Mesenchymal stem cell (in vitro differentiated cells and primary cell): ENCODE measurements at regions not wholly inside any gene's neighbourhood (a gene's known extent, or its start where the extent isn't known, plus 50 kb on each side); places are given as distances from the start of the nearest gene placed in this dataset.

ENCODE experiments used
- DNase-seq: peaks from one replicate; pipeline ENCODE4 v3.0.0-alpha.2; 2013
- H2AFZ ChIP-seq: one replicate; pipeline ENCODE4 v1.6.1; 2013; ENCODE audit warnings: low read depth, mild to moderate bottlenecking, control low read depth, inconsistent platforms, low read length, moderate library complexity
- H2AK5ac ChIP-seq: 2 replicates; pipeline ENCODE4 v1.6.1; 2013; ENCODE audit warnings: low read length, moderate library complexity, mild to moderate bottlenecking, inconsistent platforms; ENCODE audit not compliant: severe bottlenecking
- H2BK120ac ChIP-seq: one replicate; pipeline ENCODE4 v1.6.1; 2013; ENCODE audit warnings: low read depth, mild to moderate bottlenecking, inconsistent platforms, low read length, moderate library complexity
- H2BK12ac ChIP-seq, 2 experiments: one replicate each; pipeline ENCODE4 v1.6.1; 2013; ENCODE audit warnings: inconsistent platforms in 2 of 2, low read length in 2 of 2, mild to moderate bottlenecking in 2 of 2, moderate library complexity in 2 of 2, control low read depth in 1 of 2
- H2BK15ac ChIP-seq: one replicate; pipeline ENCODE4 v1.6.1; 2013; ENCODE audit warnings: mild to moderate bottlenecking, low read depth, inconsistent platforms; ENCODE audit not compliant: poor library complexity, severe bottlenecking
- H2BK5ac ChIP-seq: 2 replicates; pipeline ENCODE4 v1.6.1; 2013; ENCODE audit warnings: low read depth, mild to moderate bottlenecking, low read length, control low read depth, inconsistent platforms; ENCODE audit not compliant: poor library complexity, severe bottlenecking
- H3K14ac ChIP-seq, 2 experiments: one replicate each; pipeline ENCODE4 v1.6.1; 2013; ENCODE audit warnings: inconsistent platforms in 2 of 2, low read length in 2 of 2, control low read depth in 1 of 2, mild to moderate bottlenecking in 1 of 2, moderate library complexity in 1 of 2
- H3K18ac ChIP-seq, 2 experiments: one replicate each; pipeline ENCODE4 v1.6.1; 2013; ENCODE audit warnings: inconsistent platforms in 2 of 2, low read length in 2 of 2, control low read depth in 1 of 2, low read depth in 1 of 2, mild to moderate bottlenecking in 1 of 2
- H3K23ac ChIP-seq, 2 experiments: one replicate each; pipeline ENCODE4 v1.6.1; 2013; ENCODE audit warnings: inconsistent platforms in 2 of 2, low read length in 2 of 2, mild to moderate bottlenecking in 2 of 2, moderate library complexity in 2 of 2, control low read depth in 1 of 2
- H3K27ac ChIP-seq: 2 replicates; pipeline ENCODE4 v1.5.1; 2013; ENCODE audit warnings: mild to moderate bottlenecking, moderate library complexity, low read length, control low read depth, inconsistent platforms; ENCODE audit not compliant: poor library complexity, severe bottlenecking
- H3K27me3 ChIP-seq, 2 experiments: 2 replicates each; pipeline versions ENCODE4 v1.6.1 to v1.7.0; 2013; ENCODE audit warnings: low read length in 2 of 2, mild to moderate bottlenecking in 2 of 2, moderate library complexity in 2 of 2, control low read depth in 1 of 2, inconsistent platforms in 1 of 2; ENCODE audit not compliant: control insufficient read depth in 1 of 2, insufficient read depth in 1 of 2
- H3K36me3 ChIP-seq, 2 experiments: 2 replicates each; pipeline versions ENCODE4 v1.6.1 to v1.7.0; 2013; ENCODE audit warnings: low read length in 2 of 2, control low read depth in 1 of 2, inconsistent platforms in 1 of 2, low read depth in 1 of 2, mild to moderate bottlenecking in 1 of 2; ENCODE audit not compliant: insufficient read depth in 2 of 2, control insufficient read depth in 1 of 2
- H3K4ac ChIP-seq, 2 experiments: one replicate each; pipeline ENCODE4 v1.6.1; 2013; ENCODE audit warnings: inconsistent platforms in 2 of 2, low read length in 2 of 2, mild to moderate bottlenecking in 2 of 2, moderate library complexity in 2 of 2, control low read depth in 1 of 2, low read depth in 1 of 2
- H3K4me1 ChIP-seq: 2 replicates; pipeline ENCODE4 v1.6.1; 2013; ENCODE audit warnings: low read depth, low read length, control low read depth; ENCODE audit not compliant: control insufficient read depth, insufficient read depth
- H3K4me2 ChIP-seq: 2 replicates; pipeline ENCODE4 v1.6.1; 2013; ENCODE audit warnings: low read length, mild to moderate bottlenecking, inconsistent platforms; ENCODE audit not compliant: poor library complexity, severe bottlenecking
- H3K4me3 ChIP-seq, 2 experiments: 2 replicates each; pipeline versions ENCODE4 v1.5.1 to v1.7.0; 2013; ENCODE audit warnings: low read length in 2 of 2, mild to moderate bottlenecking in 2 of 2, control low read depth in 1 of 2, low read depth in 1 of 2; ENCODE audit not compliant: insufficient read depth in 1 of 2
- H3K79me1 ChIP-seq: replicated peaks from 2 replicates; pipeline ENCODE4 v1.6.1; 2013; ENCODE audit warnings: mild to moderate bottlenecking, control low read depth, low read length, inconsistent platforms; ENCODE audit not compliant: poor library complexity, severe bottlenecking
- H3K9ac ChIP-seq: 2 replicates; pipeline ENCODE4 v1.7.0; 2013; ENCODE audit warnings: mild to moderate bottlenecking, low read length, moderate library complexity
- H3K9me3 ChIP-seq: 2 replicates; pipeline ENCODE4 v1.7.0; 2013; ENCODE audit warnings: mild to moderate bottlenecking, low read length; ENCODE audit not compliant: control insufficient read depth
- H4K8ac ChIP-seq: one replicate; pipeline ENCODE4 v1.6.1; 2013; ENCODE audit warnings: inconsistent platforms, mild to moderate bottlenecking, low read length, moderate library complexity
- H4K91ac ChIP-seq: one replicate; pipeline ENCODE4 v1.6.1; 2013; ENCODE audit warnings: mild to moderate bottlenecking, low read length, inconsistent platforms
- WGBS: methylation state at CpG from one replicate; pipeline ENCODE4 v1.1.7; 2013; ENCODE audit warnings: mixed read lengths; 5-methylcytosine and 5-hydroxymethylcytosine counted together

DNA sequence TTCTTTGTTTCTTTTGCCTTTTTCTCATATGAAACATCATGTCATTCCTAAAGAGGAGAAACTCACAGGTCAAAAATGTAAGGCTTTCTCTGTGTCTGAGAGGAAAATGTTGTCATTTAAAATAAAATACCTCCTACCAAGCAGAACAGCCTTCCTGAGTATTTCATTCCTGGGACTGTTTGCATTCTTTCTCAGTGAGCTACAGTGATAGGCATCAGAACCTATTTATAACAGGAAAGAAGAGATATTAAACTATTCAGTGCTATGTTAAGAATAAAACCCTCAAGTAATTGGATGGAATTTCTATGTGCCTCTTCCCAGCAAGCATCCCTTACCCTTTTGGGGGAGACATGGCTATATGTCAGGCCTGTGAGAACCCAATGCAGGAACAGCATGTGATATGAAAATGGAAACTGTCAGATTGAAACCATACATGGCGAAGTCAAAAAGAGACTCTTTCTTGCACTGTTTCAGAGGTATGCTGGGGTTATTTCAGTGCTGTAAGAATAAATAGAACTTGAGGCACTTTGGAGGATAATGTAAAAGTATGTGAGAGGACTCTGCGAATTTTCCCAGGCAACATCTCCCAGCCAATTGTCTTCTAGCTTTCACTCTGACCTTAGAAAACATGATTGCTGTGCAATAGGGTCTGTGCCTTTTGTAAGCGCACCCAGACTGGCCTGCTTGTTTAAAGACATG is 133.8 kb upstream of the CCN2 start:
- Histone ChIP-seq H3K18ac (no peak overlapping the region), H2AK5ac (peak overlapping the region; percentile 24), H2BK12ac (peak overlapping the region; percentile 21 to 52), H3K27me3 (no peaks in the 10 kb centered on the region), H2BK15ac (no peak overlapping the region), H3K4me3 (no peak overlapping the region), H2BK120ac (no peak overlapping the region), H3K4me1 (peaks cover 7% of the 10 kb centered on the region), H4K91ac (no peak overlapping the region), H3K79me1 (no peaks in the 10 kb centered on the region), H3K9me3 (no peaks in the 10 kb centered on the region), H2AFZ (no peak overlapping the region), H3K23ac (no peak overlapping the region), H3K36me3 (no peaks in the 10 kb centered on the region), H3K4me2 (no peak overlapping the region), H3K9ac (peak overlapping the region; percentile 46), H3K4ac (no peak overlapping the region), H2BK5ac (peak overlapping the region; percentile 47), H3K14ac (no peak overlapping the region), H4K8ac (no peak overlapping the region), H3K27ac (peak overlapping the region; percentile 97)
- WGBS = 36% methylated on average over 3 of the region's 3 CpGs
- peak; percentile 93 for DNase-seq

- Histone ChIP-seq H3K9ac (no peak overlapping the region), H3K4me3 (no peak overlapping the region), H4K8ac (no peak overlapping the region)
These were observed 131.2 kb upstream of the CCN2 start for GRCh38 chr6:132082421-132082820.

DNA sequence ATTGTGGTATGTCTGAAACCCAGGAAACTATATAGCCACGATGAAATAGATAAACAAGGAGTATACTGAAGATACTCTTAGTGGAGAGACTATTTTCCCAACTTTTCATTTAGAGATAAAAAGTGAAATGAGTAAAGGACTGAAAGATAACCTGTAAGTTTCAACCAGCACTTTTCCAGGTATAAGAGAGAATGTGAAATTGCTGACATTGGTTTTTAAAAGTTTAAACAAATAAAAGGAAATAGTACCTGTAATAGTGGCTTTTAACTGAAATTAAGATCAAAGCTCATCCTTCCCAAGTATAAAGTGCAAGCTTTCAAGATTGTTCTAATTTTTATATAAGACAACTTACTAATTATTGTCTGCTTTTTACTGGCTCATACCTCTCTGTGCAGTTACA is 130.2 kb upstream of the CCN2 start:
- Histone ChIP-seq H2BK15ac (no peak overlapping the region), H3K23ac (no peak overlapping the region), H2BK5ac (no peak overlapping the region), H3K4me3 (no peak overlapping the region), H3K27me3 (no peaks in the 10 kb centered on the region), H3K4me2 (no peak overlapping the region), H3K9me3 (no peaks in the 10 kb centered on the region), H3K27ac (no peak overlapping the region), H4K91ac (no peak overlapping the region), H2BK120ac (no peak overlapping the region), H4K8ac (no peak overlapping the region), H2AFZ (no peak overlapping the region), H3K18ac (no peak overlapping the region), H3K36me3 (no peaks in the 10 kb centered on the region), H2AK5ac (no peak overlapping the region), H3K9ac (no peak overlapping the region), H3K4me1 (peaks cover 5% of the 10 kb centered on the region), H3K14ac (no peak overlapping the region), H2BK12ac (no peak overlapping the region), H3K4ac (no peak overlapping the region), H3K79me1 (no peaks in the 10 kb centered on the region)
- DNase-seq = no peak
- no CpG with 5 or more reads among the region's 1 CpG for WGBS

More at GRCh38 chr6:132082421-132082820, 131.2 kb upstream of the CCN2 start:
- Histone ChIP-seq H3K27me3 (no peaks in the 10 kb centered on the region), H3K36me3 (no peaks in the 10 kb centered on the region), H2AK5ac (no peak overlapping the region), H3K4me1 (peaks cover 7% of the 10 kb centered on the region), H3K9me3 (no peaks in the 10 kb centered on the region), H2AFZ (no peak overlapping the region), H3K14ac (no peak overlapping the region), H4K91ac (no peak overlapping the region), H3K4me2 (no peak overlapping the region), H2BK5ac (no peak overlapping the region), H3K27ac (no peak overlapping the region), H2BK12ac (no peak overlapping the region), H3K18ac (no peak overlapping the region), H3K79me1 (no peaks in the 10 kb centered on the region), H2BK120ac (no peak overlapping the region), H2BK15ac (no peak overlapping the region), H3K4ac (no peak overlapping the region), H3K23ac (no peak overlapping the region)
- 80% methylated on average over 2 of the region's 2 CpGs for WGBS
- no peak for DNase-seq

DNA sequence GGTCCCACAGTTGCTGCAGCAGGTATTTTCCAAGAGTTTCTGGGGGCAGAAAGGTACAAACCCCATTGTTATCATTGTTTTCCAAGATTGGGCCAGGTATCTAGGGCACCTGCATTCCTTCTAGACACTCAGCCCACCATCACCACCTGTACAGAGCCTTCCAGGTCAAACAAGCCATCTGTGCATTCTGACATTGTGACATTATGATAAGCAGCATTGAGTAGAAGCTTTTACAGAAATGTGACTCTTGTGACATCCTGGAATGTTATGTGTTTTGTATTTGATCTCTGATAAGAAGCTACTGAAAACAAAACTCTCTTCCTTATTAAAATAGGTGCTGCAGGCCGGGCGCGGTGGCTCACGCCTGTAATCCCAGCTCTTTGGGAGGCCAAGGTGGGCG is 128.1 kb upstream of the CCN2 start:
- Histone ChIP-seq H3K4me1 (peaks cover under 1% of the 10 kb centered on the region), H2BK5ac (no peak overlapping the region), H3K79me1 (no peaks in the 10 kb centered on the region), H4K91ac (no peak overlapping the region), H4K8ac (no peak overlapping the region), H3K4ac (no peak overlapping the region), H3K18ac (no peak overlapping the region), H3K14ac (no peak overlapping the region), H3K4me2 (no peak overlapping the region), H2AK5ac (no peak overlapping the region), H3K9ac (no peak overlapping the region), H3K4me3 (no peak overlapping the region), H3K27ac (no peak overlapping the region), H3K23ac (no peak overlapping the region), H3K27me3 (no peaks in the 10 kb centered on the region), H3K9me3 (no peaks in the 10 kb centered on the region), H3K36me3 (no peaks in the 10 kb centered on the region), H2BK12ac (no peak overlapping the region), H2BK120ac (no peak overlapping the region), H2BK15ac (no peak overlapping the region), H2AFZ (no peak overlapping the region)
- 99% methylated on average over 5 of the region's 5 CpGs for WGBS
- no peak for DNase-seq
